NT2/D1 (cell line): ENCODE measurements at regions not wholly inside any gene's neighbourhood (a gene's known extent, or its start where the extent isn't known, plus 50 kb on each side); places are given as distances from the start of the nearest gene placed in this dataset.

Source experiments
- YY1 ChIP-seq: IDR thresholded peaks from 2 replicates; pipeline ENCODE4 v1.6.1; 2011; ENCODE audit not compliant: insufficient read length, insufficient read depth
- ZNF274 ChIP-seq: IDR thresholded peaks from 2 replicates; pipeline ENCODE4 v1.6.1; 2011; ENCODE audit warnings: mild to moderate bottlenecking, low read depth, low read length

- TF ChIP-seq ZNF274 (no peak), YY1 (no peak)
Measured at GRCh38 chr5:105158526-105158925, 1595.9 kb upstream of the NUDT12 start.
